Lower lobe of right lung (tissue), 2 donors: ENCODE measurements at regions not wholly inside any gene's neighbourhood (a gene's known extent, or its start where the extent isn't known, plus 50 kb on each side); places are given as distances from the start of the nearest gene placed in this dataset.
"Not testable (repeated sequence)": the region's sequence is repeated elsewhere in the genome, so short reads cannot be mapped to it uniquely, and the experiment has no call there.

Experiments
- ATAC-seq, 2 donors: fragments of 200-7000 bp; cut with Tn5 transposase; one replicate each; pipeline ENCODE4 v1.9.1; 2020 to 2022; ENCODE audit warnings: mild to moderate bottlenecking in 2 of 2, moderate library complexity in 2 of 2
- DNase-seq: peaks from one replicate; pipeline ENCODE4 v3.0.0-alpha.2; 2020
- H3K27ac ChIP-seq: fragments of 200-600 bp; one replicate; pipeline ENCODE4 v1.8.0; 2022
- H3K27me3 ChIP-seq: fragments of 200-600 bp; one replicate; pipeline ENCODE4 v1.8.0; 2022; ENCODE audit warnings: low read depth
- H3K36me3 ChIP-seq: fragments of 200-600 bp; one replicate; pipeline ENCODE4 v1.8.0; 2022; ENCODE audit warnings: mild to moderate bottlenecking
- H3K4me1 ChIP-seq: fragments of 200-600 bp; one replicate; pipeline ENCODE4 v1.8.0; 2022
- H3K4me3 ChIP-seq: fragments of 200-600 bp; one replicate; pipeline ENCODE4 v1.8.0; 2022; ENCODE audit warnings: mild to moderate bottlenecking
- H3K9me3 ChIP-seq: fragments of 200-600 bp; one replicate; pipeline ENCODE4 v1.8.0; 2022
- CTCF ChIP-seq: fragments of 200-600 bp; IDR thresholded peaks from one replicate; pipeline ENCODE4 v1.8.0; 2022; ENCODE audit warnings: antibody characterized with exemption, mild to moderate bottlenecking
- intact Hi-C: fragments of 100-400 bp; cut with DNase I; formaldehyde crosslinking; loops from one replicate; pipeline ENCODE4 v1.11.0; 2022
- donor health status: DM: no; HTN: yes; CAD: no; lungs with severe emphysema.

GRCh38 chr16:22692916-22693637 lies 120.9 kb upstream of the HS3ST2 start:
- peak; percentile 39 to 55 for ATAC-seq
- intact Hi-C loops, result no loop called here
- H3K4me3 ChIP-seq, result no peak overlapping the region
- no peaks in the 10 kb centered on the region for H3K27me3 ChIP-seq
- no peak for DNase-seq
- no peaks in the 10 kb centered on the region for H3K9me3 ChIP-seq
- H3K27ac ChIP-seq, result no peak overlapping the region
- peaks cover 11% of the 10 kb centered on the region for H3K4me1 ChIP-seq
- TF ChIP-seq CTCF, result no peak
- no peaks in the 10 kb centered on the region for H3K36me3 ChIP-seq

GRCh38 chr16:22693638-22694340 lies 120.2 kb upstream of the HS3ST2 start:
- DNase-seq (no peak), ATAC-seq (no peak)
- H3K9me3 ChIP-seq, result no peaks in the 10 kb centered on the region
- no peaks in the 10 kb centered on the region for H3K36me3 ChIP-seq
- H3K27ac ChIP-seq, result peak overlapping the region; percentile 61
- peaks cover 11% of the 10 kb centered on the region for H3K4me1 ChIP-seq
- H3K4me3 ChIP-seq, result no peak overlapping the region
- intact Hi-C loops, result no loop called here
- no peak for TF ChIP-seq CTCF
- H3K27me3 ChIP-seq, result no peaks in the 10 kb centered on the region

GRCh38 chr16:22694887-22695382 lies 119.0 kb upstream of the HS3ST2 start:
- Histone ChIP-seq H3K27me3 (no peaks in the 10 kb centered on the region), H3K27ac (peak overlapping the region; percentile 61), H3K4me3 (no peak overlapping the region), H3K36me3 (no peaks in the 10 kb centered on the region), H3K4me1 (peaks cover 11% of the 10 kb centered on the region), H3K9me3 (no peaks in the 10 kb centered on the region)
- intact Hi-C loops, result no loop called here
- ATAC-seq (peak; percentile 62 to 79), DNase-seq (no peak)
- no peak for TF ChIP-seq CTCF

- Histone ChIP-seq H3K4me1 (peaks cover 11% of the 10 kb centered on the region), H3K27ac (peak overlapping the region; percentile 61)
- H3K36me3 ChIP-seq, H3K27me3 ChIP-seq, ATAC-seq, H3K9me3 ChIP-seq, intact Hi-C loops, H3K4me3 ChIP-seq, DNase-seq: not testable (repeated sequence)
Observed at GRCh38 chr16:22695773-22696172, 118.2 kb upstream of the HS3ST2 start.

- DNase-seq, result no peak
- Histone ChIP-seq H3K9me3 (no peaks in the 10 kb centered on the region), H3K4me3 (no peak overlapping the region), H3K4me1 (peaks cover 2% of the 10 kb centered on the region), H3K27me3 (no peaks in the 10 kb centered on the region), H3K36me3 (no peaks in the 10 kb centered on the region), H3K27ac (no peak overlapping the region)
- no peak for TF ChIP-seq CTCF
- ATAC-seq, result no peak
- intact Hi-C loops, result no loop called here
Observed at GRCh38 chr16:22699356-22699755, 114.6 kb upstream of the HS3ST2 start.

GRCh38 chr16:22705799-22706198 lies 108.2 kb upstream of the HS3ST2 start:
- Histone ChIP-seq H3K4me3 (no peak overlapping the region), H3K27me3 (no peaks in the 10 kb centered on the region), H3K4me1 (no peaks in the 10 kb centered on the region), H3K27ac (no peak overlapping the region), H3K36me3 (no peaks in the 10 kb centered on the region), H3K9me3 (no peaks in the 10 kb centered on the region)
- no peak for TF ChIP-seq CTCF
- intact Hi-C loops, result no loop called here
- no peak for ATAC-seq
- DNase-seq, result no peak
